ENCODE measurements at regions not wholly inside any gene's neighbourhood (a gene's known extent, or its start where the extent isn't known, plus 50 kb on each side); places are given as distances from the start of the nearest gene placed in this dataset.

DNA sequence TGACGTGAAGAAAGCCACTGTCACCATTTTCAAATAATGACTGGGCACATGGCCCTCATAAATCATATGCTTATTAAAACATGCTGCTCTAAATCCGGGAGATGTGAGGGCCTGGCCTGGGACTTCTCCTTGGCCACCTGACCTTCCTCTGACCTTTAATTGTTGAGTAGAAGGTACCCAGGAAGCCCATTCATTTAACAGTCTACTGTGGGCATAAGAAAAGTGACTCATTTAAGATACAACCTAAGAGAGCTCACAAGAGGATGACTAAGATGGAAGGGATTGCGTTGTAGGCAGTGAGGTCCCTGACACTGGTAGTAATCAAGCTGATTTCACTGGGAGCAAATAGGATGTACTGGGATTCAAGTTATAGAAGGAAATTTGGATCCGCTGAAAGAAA, 203.4 kb upstream of the GPR26 start:
- TF ChIP-seq ZFP36 (IDR thresholded peaks at IDR 0.05; ENCODE audit: borderline replicate concordance, partially characterized antibody) (no peak), CEBPB (IDR thresholded peaks at IDR 0.05) (no peak), SMC3 (IDR thresholded peaks at IDR 0.05) (no peak), RARB (CRISPR knock-in tag; IDR thresholded peaks at IDR 0.05) (no peak), POLR2AphosphoS2 (conservative IDR thresholded peaks at IDR 0.05; ENCODE audit: low read length) (no peak)
- TF ChIP-seq, protein P1, sequence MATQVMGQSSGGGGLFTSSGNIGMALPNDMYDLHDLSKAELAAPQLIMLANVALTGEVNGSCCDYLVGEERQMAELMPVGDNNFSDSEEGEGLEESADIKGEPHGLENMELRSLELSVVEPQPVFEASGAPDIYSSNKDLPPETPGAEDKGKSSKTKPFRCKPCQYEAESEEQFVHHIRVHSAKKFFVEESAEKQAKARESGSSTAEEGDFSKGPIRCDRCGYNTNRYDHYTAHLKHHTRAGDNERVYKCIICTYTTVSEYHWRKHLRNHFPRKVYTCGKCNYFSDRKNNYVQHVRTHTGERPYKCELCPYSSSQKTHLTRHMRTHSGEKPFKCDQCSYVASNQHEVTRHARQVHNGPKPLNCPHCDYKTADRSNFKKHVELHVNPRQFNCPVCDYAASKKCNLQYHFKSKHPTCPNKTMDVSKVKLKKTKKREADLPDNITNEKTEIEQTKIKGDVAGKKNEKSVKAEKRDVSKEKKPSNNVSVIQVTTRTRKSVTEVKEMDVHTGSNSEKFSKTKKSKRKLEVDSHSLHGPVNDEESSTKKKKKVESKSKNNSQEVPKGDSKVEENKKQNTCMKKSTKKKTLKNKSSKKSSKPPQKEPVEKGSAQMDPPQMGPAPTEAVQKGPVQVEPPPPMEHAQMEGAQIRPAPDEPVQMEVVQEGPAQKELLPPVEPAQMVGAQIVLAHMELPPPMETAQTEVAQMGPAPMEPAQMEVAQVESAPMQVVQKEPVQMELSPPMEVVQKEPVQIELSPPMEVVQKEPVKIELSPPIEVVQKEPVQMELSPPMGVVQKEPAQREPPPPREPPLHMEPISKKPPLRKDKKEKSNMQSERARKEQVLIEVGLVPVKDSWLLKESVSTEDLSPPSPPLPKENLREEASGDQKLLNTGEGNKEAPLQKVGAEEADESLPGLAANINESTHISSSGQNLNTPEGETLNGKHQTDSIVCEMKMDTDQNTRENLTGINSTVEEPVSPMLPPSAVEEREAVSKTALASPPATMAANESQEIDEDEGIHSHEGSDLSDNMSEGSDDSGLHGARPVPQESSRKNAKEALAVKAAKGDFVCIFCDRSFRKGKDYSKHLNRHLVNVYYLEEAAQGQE (IDR thresholded peaks at IDR 0.05), result no peak
- TF ChIP-seq, protein P2, sequence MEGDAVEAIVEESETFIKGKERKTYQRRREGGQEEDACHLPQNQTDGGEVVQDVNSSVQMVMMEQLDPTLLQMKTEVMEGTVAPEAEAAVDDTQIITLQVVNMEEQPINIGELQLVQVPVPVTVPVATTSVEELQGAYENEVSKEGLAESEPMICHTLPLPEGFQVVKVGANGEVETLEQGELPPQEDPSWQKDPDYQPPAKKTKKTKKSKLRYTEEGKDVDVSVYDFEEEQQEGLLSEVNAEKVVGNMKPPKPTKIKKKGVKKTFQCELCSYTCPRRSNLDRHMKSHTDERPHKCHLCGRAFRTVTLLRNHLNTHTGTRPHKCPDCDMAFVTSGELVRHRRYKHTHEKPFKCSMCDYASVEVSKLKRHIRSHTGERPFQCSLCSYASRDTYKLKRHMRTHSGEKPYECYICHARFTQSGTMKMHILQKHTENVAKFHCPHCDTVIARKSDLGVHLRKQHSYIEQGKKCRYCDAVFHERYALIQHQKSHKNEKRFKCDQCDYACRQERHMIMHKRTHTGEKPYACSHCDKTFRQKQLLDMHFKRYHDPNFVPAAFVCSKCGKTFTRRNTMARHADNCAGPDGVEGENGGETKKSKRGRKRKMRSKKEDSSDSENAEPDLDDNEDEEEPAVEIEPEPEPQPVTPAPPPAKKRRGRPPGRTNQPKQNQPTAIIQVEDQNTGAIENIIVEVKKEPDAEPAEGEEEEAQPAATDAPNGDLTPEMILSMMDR (IDR thresholded peaks at IDR 0.05), result no peak
